ENCODE measurements at regions not wholly inside any gene's neighbourhood (a gene's known extent, or its start where the extent isn't known, plus 50 kb on each side); places are given as distances from the start of the nearest gene placed in this dataset.

- TF ChIP-seq ZNF274 (IDR thresholded peaks at IDR 0.05; ENCODE audit: low read depth, low read length) (no peak), YY1 (IDR thresholded peaks at IDR 0.05; ENCODE audit: insufficient read depth, insufficient read length) (no peak), SUZ12 (IDR thresholded peaks at IDR 0.05; ENCODE audit: extremely low read depth, insufficient read depth, insufficient read length) (no peak)
Measured at GRCh38 chr5:126248611-126249010, 174.6 kb upstream of the GRAMD2B start.
